Mammary epithelial cell (primary cell): ENCODE measurements at regions not wholly inside any gene's neighbourhood (a gene's known extent, or its start where the extent isn't known, plus 50 kb on each side); places are given as distances from the start of the nearest gene placed in this dataset.

Experiments used
- EZH2 ChIP-seq: IDR thresholded peaks from 2 replicates; pipeline ENCODE4 v1.6.1; 2012; ENCODE audit warnings: low read length, inconsistent platforms, borderline replicate concordance
- TF ChIP-seq, protein P1 (sequence below), 2 donors: IDR thresholded peaks in 1 of 2; conservative IDR thresholded peaks in 1 of 2; 2 replicates each; pipeline ENCODE4 v1.5.1; 2011 to 2012; ENCODE audit warnings: inconsistent platforms in 2 of 2, low read length in 2 of 2, mild to moderate bottlenecking in 2 of 2, control low read depth in 1 of 2, low read depth in 1 of 2; ENCODE audit not compliant: insufficient read depth in 1 of 2; ENCODE audit errors: extremely low read depth in 1 of 2

- TF ChIP-seq, protein P1, sequence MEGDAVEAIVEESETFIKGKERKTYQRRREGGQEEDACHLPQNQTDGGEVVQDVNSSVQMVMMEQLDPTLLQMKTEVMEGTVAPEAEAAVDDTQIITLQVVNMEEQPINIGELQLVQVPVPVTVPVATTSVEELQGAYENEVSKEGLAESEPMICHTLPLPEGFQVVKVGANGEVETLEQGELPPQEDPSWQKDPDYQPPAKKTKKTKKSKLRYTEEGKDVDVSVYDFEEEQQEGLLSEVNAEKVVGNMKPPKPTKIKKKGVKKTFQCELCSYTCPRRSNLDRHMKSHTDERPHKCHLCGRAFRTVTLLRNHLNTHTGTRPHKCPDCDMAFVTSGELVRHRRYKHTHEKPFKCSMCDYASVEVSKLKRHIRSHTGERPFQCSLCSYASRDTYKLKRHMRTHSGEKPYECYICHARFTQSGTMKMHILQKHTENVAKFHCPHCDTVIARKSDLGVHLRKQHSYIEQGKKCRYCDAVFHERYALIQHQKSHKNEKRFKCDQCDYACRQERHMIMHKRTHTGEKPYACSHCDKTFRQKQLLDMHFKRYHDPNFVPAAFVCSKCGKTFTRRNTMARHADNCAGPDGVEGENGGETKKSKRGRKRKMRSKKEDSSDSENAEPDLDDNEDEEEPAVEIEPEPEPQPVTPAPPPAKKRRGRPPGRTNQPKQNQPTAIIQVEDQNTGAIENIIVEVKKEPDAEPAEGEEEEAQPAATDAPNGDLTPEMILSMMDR (conservative IDR thresholded peaks at IDR 0.05 in 1 of 2, IDR thresholded peaks at IDR 0.05 in 1 of 2; ENCODE audit: extremely low read depth in 1 of 2, insufficient read depth in 1 of 2, low read depth in 1 of 2, low read length in 2 of 2) = no peak
- no peak for TF ChIP-seq EZH2
Observed at GRCh38 chr11:29538339-29539036, 478.3 kb downstream of the KCNA4 start.
